H1 (cell line): ENCODE measurements at regions not wholly inside any gene's neighbourhood (a gene's known extent, or its start where the extent isn't known, plus 50 kb on each side); places are given as distances from the start of the nearest gene placed in this dataset.

Experiments used
- CTCF ChIA-PET: fragments of 300-600 bp; sonication (Branson Sonifier 250); formaldehyde crosslinking; loops from one replicate; lab custom pipeline; 2021; ENCODE audit not compliant: partially characterized antibody; lab: Charles Lee
- POLR2A ChIA-PET: fragments of 300-600 bp; sonication (Branson Sonifier 250); formaldehyde crosslinking; loops from one replicate; lab custom pipeline; 2021; ENCODE audit warnings: inconsistent platforms; ENCODE audit not compliant: partially characterized antibody; lab: Charles Lee
- DNase-seq, 2 experiments: peaks; one replicate each; pipeline versions ENCODE4 v3.0.0 to v3.0.0-alpha.2; 2010 to 2022; ENCODE audit warnings: low spot score in 2 of 2, low read depth in 1 of 2, mixed read lengths in 1 of 2
- FAIRE-seq: peaks from 2 replicates; lab custom pipeline; 2011; peaks lifted over from hg19 to GRCh38; lab: Jason Lieb, UNC
- H2AFZ ChIP-seq: 2 replicates; pipeline ENCODE4 v1.8.1; 2012; ENCODE audit warnings: low read length, inconsistent platforms
- H2AK5ac ChIP-seq: 2 replicates; pipeline ENCODE4 v1.6.1; 2013; ENCODE audit warnings: low read depth, low read length
- H2BK120ac ChIP-seq: replicated peaks from 2 replicates; pipeline ENCODE3; 2013; ENCODE audit warnings: low read depth, low read length, inconsistent platforms
- H2BK12ac ChIP-seq: 2 replicates; pipeline ENCODE4 v1.6.1; 2013; ENCODE audit warnings: low read depth, low read length
- H2BK15ac ChIP-seq: 2 replicates; pipeline ENCODE4 v1.6.1; 2013; ENCODE audit warnings: low read length
- H2BK20ac ChIP-seq: 2 replicates; pipeline ENCODE4 v1.6.1; 2013; ENCODE audit warnings: low read length
- H2BK5ac ChIP-seq: 2 replicates; pipeline ENCODE4 v1.6.1; 2013; ENCODE audit warnings: low read depth, low read length
- H3K14ac ChIP-seq: 2 replicates; pipeline ENCODE4 v1.6.1; 2013; ENCODE audit warnings: inconsistent platforms; ENCODE audit not compliant: insufficient read length
- H3K18ac ChIP-seq: 2 replicates; pipeline ENCODE4 v1.6.1; 2013; ENCODE audit warnings: low read length; ENCODE audit errors: extremely low read depth
- H3K23ac ChIP-seq: 2 replicates; pipeline ENCODE4 v1.6.1; 2013; ENCODE audit warnings: inconsistent platforms; ENCODE audit not compliant: insufficient read length
- H3K23me2 ChIP-seq: 2 replicates; pipeline ENCODE4 v1.6.1; 2013; ENCODE audit warnings: low read depth, low read length
- H3K27ac ChIP-seq: 2 replicates; pipeline ENCODE4 v1.6.1; 2011; ENCODE audit warnings: low read depth, low read length, inconsistent platforms
- H3K27me3 ChIP-seq, 4 experiments: replicated peaks in 1 of 4; 1 replicate in 1 of 4; 2 replicates in 3 of 4; pipeline versions ENCODE4 v1.6.1 to v1.8.1; 2011 to 2013; ENCODE audit warnings: low read length in 3 of 4, mild to moderate bottlenecking in 3 of 4, inconsistent platforms in 2 of 4, mixed read lengths in 2 of 4, moderate library complexity in 1 of 4; ENCODE audit not compliant: control insufficient read depth in 3 of 4, insufficient read depth in 3 of 4; ENCODE audit errors: extremely low read depth in 1 of 4
- H3K36me3 ChIP-seq, 4 experiments: 2 replicates each; pipeline versions ENCODE4 v1.6.1 to v1.8.1; 2011 to 2013; ENCODE audit warnings: mild to moderate bottlenecking in 4 of 4, low read length in 3 of 4, moderate library complexity in 2 of 4, control low read depth in 1 of 4, inconsistent platforms in 1 of 4; ENCODE audit not compliant: insufficient read depth in 4 of 4, control insufficient read depth in 2 of 4
- H3K4ac ChIP-seq: replicated peaks from 2 replicates; pipeline ENCODE3; 2013; ENCODE audit warnings: low read length, low read depth, mixed read lengths, inconsistent platforms; ENCODE audit not compliant: insufficient read length
- H3K4me1 ChIP-seq, 4 experiments: replicated peaks in 1 of 4; 1 replicate in 1 of 4; 2 replicates in 3 of 4; pipeline versions ENCODE4 v1.6.1 to v1.8.1; 2011 to 2013; ENCODE audit warnings: low read length in 3 of 4, inconsistent platforms in 2 of 4, mixed read lengths in 1 of 4; ENCODE audit not compliant: insufficient read depth in 4 of 4, control insufficient read depth in 3 of 4
- H3K4me2 ChIP-seq, 2 experiments: 2 replicates each; pipeline versions ENCODE4 v1.6.1 to v1.8.1; 2011 to 2013; ENCODE audit warnings: low read depth in 2 of 2, low read length in 2 of 2, control low read depth in 1 of 2, inconsistent platforms in 1 of 2, mild to moderate bottlenecking in 1 of 2; ENCODE audit not compliant: insufficient read depth in 1 of 2
- H3K4me3 ChIP-seq, 4 experiments: fragments of 200-600, 300-600 bp in 1 of 4; sonication (generic), shearing (Covaris generic), sonication (Bioruptor Twin) in 1 of 4; 2 replicates each; pipeline versions ENCODE4 v1.5.1 to v1.8.1; 2011 to 2016; ENCODE audit warnings: low read length in 4 of 4, low read depth in 3 of 4, control low read depth in 2 of 4, inconsistent platforms in 2 of 4, mild to moderate bottlenecking in 2 of 4, mixed read lengths in 1 of 4, moderate library complexity in 1 of 4; ENCODE audit not compliant: insufficient read depth in 2 of 4; ENCODE audit errors: extremely low read depth in 1 of 4
- H3K56ac ChIP-seq: replicated peaks from 2 replicates; pipeline ENCODE3; 2013; ENCODE audit warnings: low read depth, mild to moderate bottlenecking, mixed read lengths, low read length, inconsistent platforms; ENCODE audit not compliant: insufficient read length
- H3K79me1 ChIP-seq: 2 replicates; pipeline ENCODE4 v1.6.1; 2013; ENCODE audit warnings: low read depth, low read length, control low read depth
- H3K79me2 ChIP-seq, 2 experiments: 2 replicates each; pipeline versions ENCODE4 v1.6.1 to v1.8.1; 2012 to 2013; ENCODE audit warnings: low read length in 2 of 2, mild to moderate bottlenecking in 2 of 2, inconsistent platforms in 1 of 2; ENCODE audit not compliant: insufficient read depth in 2 of 2, control insufficient read depth in 1 of 2
- H3K9ac ChIP-seq, 4 experiments: replicated peaks in 1 of 4; 1 replicate in 1 of 4; 2 replicates in 3 of 4; pipeline versions ENCODE4 v1.6.1 to v1.8.1; 2011 to 2013; ENCODE audit warnings: low read depth in 3 of 4, low read length in 3 of 4, control low read depth in 2 of 4, mild to moderate bottlenecking in 2 of 4, moderate library complexity in 2 of 4, inconsistent platforms in 1 of 4; ENCODE audit errors: extremely low read depth in 1 of 4
- H3K9me3 ChIP-seq, 2 experiments: 2 replicates each; pipeline versions ENCODE4 v1.6.1 to v1.8.1; 2012 to 2013; ENCODE audit warnings: mild to moderate bottlenecking in 2 of 2, moderate library complexity in 2 of 2, control low read depth in 1 of 2, inconsistent platforms in 1 of 2, low read depth in 1 of 2, low read length in 1 of 2, mixed read lengths in 1 of 2; ENCODE audit not compliant: insufficient read depth in 2 of 2
- H4K20me1 ChIP-seq, 2 experiments: replicated peaks in 1 of 2; 2 replicates each; pipeline versions ENCODE3 to v1.8.1; 2011 to 2013; ENCODE audit warnings: inconsistent platforms in 2 of 2, low read length in 2 of 2, mild to moderate bottlenecking in 1 of 2; ENCODE audit not compliant: insufficient read depth in 2 of 2, control insufficient read depth in 1 of 2
- H4K5ac ChIP-seq: 2 replicates; pipeline ENCODE4 v1.6.1; 2013; ENCODE audit warnings: low read length, low read depth, mixed read lengths, inconsistent platforms; ENCODE audit not compliant: insufficient read length
- H4K8ac ChIP-seq: 2 replicates; pipeline ENCODE4 v1.8.0; 2013; ENCODE audit warnings: mild to moderate bottlenecking, moderate library complexity, low read length, inconsistent platforms; ENCODE audit not compliant: insufficient read depth; ENCODE audit errors: extremely low read depth
- H4K91ac ChIP-seq: replicated peaks from 2 replicates; pipeline ENCODE3; 2013; ENCODE audit warnings: low read length, mixed read lengths, inconsistent platforms; ENCODE audit not compliant: insufficient read length
- CBX8 ChIP-seq: fragments of 300-800, 300-1000 bp; sonication (generic); IDR thresholded peaks from 2 replicates; pipeline ENCODE4 v1.7.1; 2016; ENCODE audit warnings: low read depth, low read length, borderline replicate concordance
- CHD1 ChIP-seq: IDR thresholded peaks from 2 replicates; pipeline ENCODE4 v1.6.1; 2012; ENCODE audit warnings: low read depth, low read length, improper control_type of control experiment
- CREB1 ChIP-seq: IDR thresholded peaks from 2 replicates; pipeline ENCODE4 v1.6.1; 2012; ENCODE audit warnings: inconsistent platforms
- EZH2 ChIP-seq: fragments of 200-600 bp; sonication (generic); IDR thresholded peaks from 2 replicates; pipeline ENCODE4 v1.7.1; 2012; ENCODE audit warnings: low read depth, mild to moderate bottlenecking, moderate library complexity, low read length, inconsistent platforms; ENCODE audit not compliant: severe bottlenecking
- JUN ChIP-seq: IDR thresholded peaks from 2 replicates; pipeline ENCODE4 v1.6.1; 2011; ENCODE audit warnings: low read depth, mild to moderate bottlenecking, improper control_type of control experiment, low read length
- KDM1A ChIP-seq: fragments of 200-600, 300-600 bp; sonication (generic); IDR thresholded peaks from 2 replicates; pipeline ENCODE4 v1.7.1; 2016; ENCODE audit warnings: mild to moderate bottlenecking, low read length, borderline replicate concordance
- MAFK ChIP-seq: IDR thresholded peaks from 2 replicates; pipeline ENCODE4 v1.6.1; 2012; ENCODE audit warnings: low read depth, mild to moderate bottlenecking, improper control_type of control experiment, low read length
- NANOG ChIP-seq: IDR thresholded peaks from 2 replicates; pipeline ENCODE4 v1.6.1; 2011; ENCODE audit warnings: low read length, low read depth, mild to moderate bottlenecking, inconsistent platforms; ENCODE audit not compliant: insufficient read depth, poor library complexity, severe bottlenecking
- POU5F1 ChIP-seq: IDR thresholded peaks from 2 replicates; pipeline ENCODE4 v1.6.1; 2011; ENCODE audit warnings: low read depth, mild to moderate bottlenecking, low read length, moderate library complexity
- RXRA ChIP-seq: IDR thresholded peaks from 2 replicates; pipeline ENCODE4 v1.6.1; 2011; ENCODE audit warnings: low read depth, mild to moderate bottlenecking, low read length, moderate library complexity; ENCODE audit not compliant: insufficient read depth
- WGBS, 2 experiments: shearing (Covaris generic) in 1 of 2; methylation state at CpG; one replicate each; pipeline versions ENCODE4 v1.1.6 to v1.1.7; 2013 to 2015; ENCODE audit warnings: low lambda C conversion rate in 2 of 2, mixed read lengths in 2 of 2, inconsistent platforms in 1 of 2, low coverage in 1 of 2, missing lambda C conversion rate in 1 of 2; ENCODE audit not compliant: insufficient replicate concordance in 2 of 2, insufficient coverage in 1 of 2, insufficient read length in 1 of 2; ENCODE audit errors: extremely low coverage in 1 of 2, missing lambda C conversion rate in 1 of 2; 5-methylcytosine and 5-hydroxymethylcytosine counted together
- TF ChIP-seq, protein P1 (sequence below): IDR thresholded peaks from 2 replicates; pipeline ENCODE4 v1.6.1; 2012; ENCODE audit warnings: inconsistent platforms
- TF ChIP-seq, protein P2 (sequence below), 3 experiments: IDR thresholded peaks; 1 replicate in 2 of 3; 2 replicates in 1 of 3; pipeline versions ENCODE4 v1.5.1 to v1.6.1; 2011; ENCODE audit warnings: low read length in 3 of 3, mild to moderate bottlenecking in 3 of 3, inconsistent platforms in 2 of 3, low read depth in 1 of 3, moderate library complexity in 1 of 3; ENCODE audit not compliant: insufficient read depth in 1 of 3; ENCODE audit errors: control extremely low read depth in 1 of 3

DNA sequence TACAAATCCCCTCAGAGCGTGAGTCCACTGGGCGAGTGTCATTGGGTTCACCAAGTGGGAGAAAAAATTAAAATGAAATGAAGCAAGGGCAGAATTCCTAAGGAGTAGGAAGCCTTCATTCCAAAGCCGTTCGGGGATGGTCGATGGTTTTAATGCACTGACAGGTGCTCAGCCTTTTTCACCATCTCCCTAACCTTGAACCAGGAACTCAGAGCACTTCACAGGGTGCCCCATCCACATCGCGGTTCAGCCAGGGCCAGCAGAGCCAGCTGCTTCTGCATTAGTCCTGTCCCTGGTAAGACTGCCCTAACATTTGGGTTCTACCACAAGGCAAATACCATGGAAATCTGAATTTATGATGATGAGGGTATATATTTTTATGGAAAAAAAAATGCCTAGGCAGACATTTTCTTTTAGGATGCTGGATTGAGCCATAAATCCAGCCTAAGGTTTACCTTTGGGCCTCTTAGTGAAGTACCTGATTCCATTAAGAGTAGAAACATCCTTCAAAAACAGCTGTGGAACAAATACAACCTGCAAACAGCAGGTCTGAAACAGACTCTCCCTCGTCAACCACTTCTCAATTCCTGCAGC, 203.5 kb upstream of the RNF32 start:
- CTCF ChIA-PET = no interaction called here
- H2AK5ac ChIP-seq = no peak overlapping the region
- no peak overlapping the region for H3K4me3 ChIP-seq
- H2BK15ac ChIP-seq = no peak overlapping the region
- no peak overlapping the region for H2BK120ac ChIP-seq
- no peaks in the 10 kb centered on the region for H3K4me1 ChIP-seq
- no peak overlapping the region for H3K9ac ChIP-seq
- no peak for DNase-seq
- no peak overlapping the region for H3K27ac ChIP-seq
- no peak overlapping the region for H3K14ac ChIP-seq
- no peaks in the 10 kb centered on the region for H3K79me1 ChIP-seq
- no peak overlapping the region for H2AFZ ChIP-seq
- no peak for FAIRE-seq
- no peaks in the 10 kb centered on the region for H3K9me3 ChIP-seq
- no peaks in the 10 kb centered on the region for H3K79me2 ChIP-seq
- 83% methylated on average over 8 of the region's 8 CpGs; no CpG with 5 or more reads in 1 of the 2 experiments for WGBS, 2 experiments
- H4K91ac ChIP-seq = no peak overlapping the region
- H3K56ac ChIP-seq = no peak overlapping the region
- no peak overlapping the region for H4K5ac ChIP-seq
- H3K23me2 ChIP-seq = no peaks in the 10 kb centered on the region
- no peak overlapping the region for H2BK5ac ChIP-seq
- H3K23ac ChIP-seq = no peak overlapping the region
- no peak overlapping the region for H2BK20ac ChIP-seq
- H3K4me2 ChIP-seq = no peak overlapping the region
- H3K27me3 ChIP-seq = no peaks in the 10 kb centered on the region
- no peaks in the 10 kb centered on the region for H3K36me3 ChIP-seq
- no peak overlapping the region for H4K8ac ChIP-seq
- POLR2A ChIA-PET = no interaction called here
- H3K4ac ChIP-seq = no peak overlapping the region
- H3K18ac ChIP-seq = no peak overlapping the region
- TF ChIP-seq CREB1 = no peak
- TF ChIP-seq POU5F1 = no peak
- no peak for TF ChIP-seq JUN
- TF ChIP-seq NANOG = no peak
- TF ChIP-seq, protein P1, sequence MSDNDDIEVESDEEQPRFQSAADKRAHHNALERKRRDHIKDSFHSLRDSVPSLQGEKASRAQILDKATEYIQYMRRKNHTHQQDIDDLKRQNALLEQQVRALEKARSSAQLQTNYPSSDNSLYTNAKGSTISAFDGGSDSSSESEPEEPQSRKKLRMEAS = no peak
- TF ChIP-seq MAFK = no peak
- TF ChIP-seq CBX8 = no peak
- TF ChIP-seq CHD1 = no peak
- TF ChIP-seq, protein P2, sequence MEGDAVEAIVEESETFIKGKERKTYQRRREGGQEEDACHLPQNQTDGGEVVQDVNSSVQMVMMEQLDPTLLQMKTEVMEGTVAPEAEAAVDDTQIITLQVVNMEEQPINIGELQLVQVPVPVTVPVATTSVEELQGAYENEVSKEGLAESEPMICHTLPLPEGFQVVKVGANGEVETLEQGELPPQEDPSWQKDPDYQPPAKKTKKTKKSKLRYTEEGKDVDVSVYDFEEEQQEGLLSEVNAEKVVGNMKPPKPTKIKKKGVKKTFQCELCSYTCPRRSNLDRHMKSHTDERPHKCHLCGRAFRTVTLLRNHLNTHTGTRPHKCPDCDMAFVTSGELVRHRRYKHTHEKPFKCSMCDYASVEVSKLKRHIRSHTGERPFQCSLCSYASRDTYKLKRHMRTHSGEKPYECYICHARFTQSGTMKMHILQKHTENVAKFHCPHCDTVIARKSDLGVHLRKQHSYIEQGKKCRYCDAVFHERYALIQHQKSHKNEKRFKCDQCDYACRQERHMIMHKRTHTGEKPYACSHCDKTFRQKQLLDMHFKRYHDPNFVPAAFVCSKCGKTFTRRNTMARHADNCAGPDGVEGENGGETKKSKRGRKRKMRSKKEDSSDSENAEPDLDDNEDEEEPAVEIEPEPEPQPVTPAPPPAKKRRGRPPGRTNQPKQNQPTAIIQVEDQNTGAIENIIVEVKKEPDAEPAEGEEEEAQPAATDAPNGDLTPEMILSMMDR (IDR thresholded peaks at IDR 0.05; ENCODE audit: control extremely low read depth in 1 of 3, insufficient read depth in 1 of 3, low read depth in 1 of 3, low read length in 3 of 3) = no peak
- no peak for TF ChIP-seq KDM1A
- no peak for TF ChIP-seq EZH2
- no peak for TF ChIP-seq RXRA
- H4K20me1 ChIP-seq = no peaks in the 10 kb centered on the region
- no peak overlapping the region for H2BK12ac ChIP-seq
